GM10266 (cell line): ENCODE measurements at regions not wholly inside any gene's neighbourhood (a gene's known extent, or its start where the extent isn't known, plus 50 kb on each side); places are given as distances from the start of the nearest gene placed in this dataset.

Source experiments
- DNase-seq: peaks from one replicate; pipeline ENCODE4 v3.0.0; 2012; ENCODE audit errors: extremely low spot score
- CTCF ChIP-seq: IDR thresholded peaks from 2 replicates; pipeline ENCODE4 v1.5.1; 2012; ENCODE audit warnings: mild to moderate bottlenecking, low read depth; ENCODE audit not compliant: control insufficient read depth, insufficient read depth; ENCODE audit errors: missing control alignments

- TF ChIP-seq CTCF, result no peak
- DNase-seq, result no peak
These were observed 50.4 kb upstream of the RAPH1 start for GRCh38 chr2:203585516-203585915.

GRCh38 chr2:203586206-203586605, 51.1 kb upstream of the RAPH1 start:
- no peak for TF ChIP-seq CTCF
- DNase-seq, result no peak

DNA sequence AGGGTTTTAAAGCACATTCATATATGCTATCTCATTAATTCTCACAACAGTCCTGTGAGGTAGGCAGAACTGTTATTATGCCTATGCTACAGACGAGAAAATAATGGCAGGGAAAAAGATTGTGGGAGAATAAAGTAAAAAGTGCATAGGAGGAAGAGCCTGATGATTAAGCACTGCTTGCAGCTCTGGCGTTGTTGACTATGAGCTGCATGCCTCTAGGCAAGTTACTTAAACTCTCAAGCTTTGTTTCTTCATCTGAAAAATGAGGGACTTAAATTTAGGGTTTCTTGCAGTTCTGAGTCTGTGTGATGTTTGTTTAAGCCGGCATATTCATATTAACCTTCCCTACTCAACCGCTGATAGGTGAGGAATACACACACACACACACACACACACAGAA, 51.6 kb upstream of the RAPH1 start:
- no peak for DNase-seq
- no peak for TF ChIP-seq CTCF

DNA sequence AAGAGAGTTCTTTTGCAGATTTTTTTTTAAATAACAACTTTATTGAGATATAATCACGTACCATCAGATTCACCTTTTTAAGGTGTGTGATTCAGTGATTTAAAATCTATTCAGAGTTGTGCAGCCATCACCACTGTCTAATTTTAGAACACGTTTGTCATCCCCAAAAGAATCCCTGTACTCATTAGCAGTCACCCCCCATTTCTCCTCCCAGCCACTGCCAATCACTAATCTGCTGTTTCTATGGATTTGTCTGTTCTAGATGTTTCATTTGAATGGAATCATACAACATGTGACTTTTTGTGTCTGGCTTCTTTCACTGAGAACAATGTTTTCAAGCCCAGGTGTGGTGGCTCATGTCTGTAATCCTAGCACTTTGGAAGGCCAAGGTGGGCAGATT, 55.4 kb upstream of the RAPH1 start:
- no peak for TF ChIP-seq CTCF
- no peak for DNase-seq

DNA sequence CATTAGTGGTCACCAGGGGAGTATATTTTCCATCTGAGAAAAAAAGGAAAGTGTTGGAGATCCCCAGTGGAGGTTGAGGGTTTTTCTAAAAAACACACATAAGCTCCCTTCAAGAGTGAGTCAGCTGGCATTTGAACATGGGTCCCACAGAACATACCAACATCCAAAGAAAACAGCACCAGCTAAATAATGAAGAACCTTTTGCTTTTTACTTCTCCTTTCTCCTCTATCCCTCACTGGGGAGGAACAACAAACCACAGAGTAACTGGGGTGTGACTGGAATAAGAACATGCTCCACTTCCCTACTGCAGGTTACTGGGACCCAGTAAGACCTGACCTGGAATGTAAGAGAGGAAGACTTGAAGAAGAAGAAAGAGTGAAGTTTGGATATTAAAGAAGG, 56.5 kb upstream of the RAPH1 start:
- DNase-seq, result no peak
- TF ChIP-seq CTCF, result no peak

GRCh38 chr2:203592470-203592869, 57.4 kb upstream of the RAPH1 start:
- TF ChIP-seq CTCF, result no peak
- no peak for DNase-seq

DNA sequence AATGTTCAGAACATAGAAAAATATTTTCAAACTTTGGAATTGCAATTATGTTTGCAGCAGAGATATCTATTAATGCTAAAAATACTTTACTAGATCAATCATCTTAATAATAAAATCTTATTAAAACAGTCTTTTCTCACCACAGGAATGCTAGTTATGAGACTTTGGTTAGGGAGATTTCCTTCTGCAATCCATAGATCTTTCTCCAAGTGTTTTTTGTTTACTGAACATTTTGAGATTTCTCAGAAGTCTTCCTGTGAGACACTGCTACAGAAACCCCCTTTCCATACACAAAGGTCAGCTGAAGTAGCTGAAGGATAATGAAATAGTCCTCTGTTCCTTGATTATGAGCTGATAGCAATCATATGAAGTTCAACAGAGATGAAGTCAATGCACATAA, 59.4 kb upstream of the RAPH1 start:
- no peak for DNase-seq
- no peak for TF ChIP-seq CTCF
